ENCODE measurements at regions not wholly inside any gene's neighbourhood (a gene's known extent, or its start where the extent isn't known, plus 50 kb on each side); places are given as distances from the start of the nearest gene placed in this dataset.

- H3K4me1 ChIP-seq: no peaks in the 10 kb centered on the region
- no peak for DNase-seq
- no peak for TF ChIP-seq CTCF (IDR thresholded peaks at IDR 0.05 in 4 of 5, conservative IDR thresholded peaks at IDR 0.05 in 1 of 5)
- no peak overlapping the region for H3K4me3 ChIP-seq
- intact Hi-C loops (cut with DNase I; ENCODE audit: low total_unique reads): no loop called here
- no peak for ATAC-seq
- no peak overlapping the region for H3K27ac ChIP-seq
- no peaks in the 10 kb centered on the region for H3K36me3 ChIP-seq
- no peaks in the 10 kb centered on the region for H3K27me3 ChIP-seq
- no peaks in the 10 kb centered on the region for H3K9me3 ChIP-seq
- in situ Hi-C loops (cut with MboI; ENCODE audit: low sequenced_read_pairs in 4 of 4): no loop called here
These were observed 74.7 kb upstream of the PRDM1 start for GRCh38 chr6:106011476-106011875.

GRCh38 chr6:106005954-106006353 lies 80.2 kb upstream of the PRDM1 start:
- Histone ChIP-seq H3K36me3 (no peaks in the 10 kb centered on the region), H3K9me3 (no peaks in the 10 kb centered on the region), H3K27me3 (no peaks in the 10 kb centered on the region), H3K4me3 (no peak overlapping the region), H3K4me1 (no peaks in the 10 kb centered on the region), H3K27ac (no peak overlapping the region)
- in situ Hi-C loops (cut with MboI; ENCODE audit: low sequenced_read_pairs in 4 of 4): no loop called here
- TF ChIP-seq POLR2A (IDR thresholded peaks at IDR 0.05) (no peak), CTCF (IDR thresholded peaks at IDR 0.05 in 4 of 5, conservative IDR thresholded peaks at IDR 0.05 in 1 of 5) (no peak)
- ATAC-seq: no peak
- intact Hi-C loops (cut with DNase I; ENCODE audit: low total_unique reads): no loop called here
- DNase-seq: no peak

- no peak overlapping the region for H3K4me3 ChIP-seq
- H3K27ac ChIP-seq: no peak overlapping the region
- ATAC-seq (no peak), DNase-seq (no peak)
- no peaks in the 10 kb centered on the region for H3K4me1 ChIP-seq
- no peaks in the 10 kb centered on the region for H3K27me3 ChIP-seq
- intact Hi-C loops (cut with DNase I; ENCODE audit: low total_unique reads): no loop called here
- no peak for TF ChIP-seq CTCF (IDR thresholded peaks at IDR 0.05 in 4 of 5, conservative IDR thresholded peaks at IDR 0.05 in 1 of 5)
- TF ChIP-seq POLR2A (IDR thresholded peaks at IDR 0.05): no peak
- H3K36me3 ChIP-seq: no peaks in the 10 kb centered on the region
- H3K9me3 ChIP-seq: no peaks in the 10 kb centered on the region
- in situ Hi-C loops (cut with MboI; ENCODE audit: low sequenced_read_pairs in 4 of 4): no loop called here
These were observed 81.1 kb upstream of the PRDM1 start for GRCh38 chr6:106005013-106005412.

- ATAC-seq: no peak
- no peak overlapping the region for H3K27ac ChIP-seq
- H3K27me3 ChIP-seq: peaks cover 0 to 5% (median 0%) of the 10 kb centered on the region in 3 donors
- in situ Hi-C loops (cut with MboI; ENCODE audit: low sequenced_read_pairs in 4 of 4) (no loop called here), intact Hi-C loops (cut with DNase I; ENCODE audit: low total_unique reads) (no loop called here)
- no peak overlapping the region for H3K4me3 ChIP-seq
- H3K4me1 ChIP-seq: no peaks in the 10 kb centered on the region
- no peaks in the 10 kb centered on the region for H3K9me3 ChIP-seq
- H3K36me3 ChIP-seq: no peaks in the 10 kb centered on the region
- DNase-seq: no peak
- TF ChIP-seq CTCF (IDR thresholded peaks at IDR 0.05 in 4 of 5, conservative IDR thresholded peaks at IDR 0.05 in 1 of 5) (no peak), POLR2A (IDR thresholded peaks at IDR 0.05) (no peak)
These were observed 82.7 kb upstream of the PRDM1 start for GRCh38 chr6:106003268-106003987.

- H3K9me3 ChIP-seq: no peaks in the 10 kb centered on the region
- DNase-seq: no peak
- intact Hi-C loops (cut with DNase I; ENCODE audit: low total_unique reads) (no loop called here), in situ Hi-C loops (cut with MboI; ENCODE audit: low sequenced_read_pairs in 4 of 4) (no loop called here)
- H3K4me3 ChIP-seq: no peak overlapping the region
- H3K36me3 ChIP-seq: no peaks in the 10 kb centered on the region
- ATAC-seq: no peak
- no peak overlapping the region for H3K27ac ChIP-seq
- TF ChIP-seq CTCF (IDR thresholded peaks at IDR 0.05 in 4 of 5, conservative IDR thresholded peaks at IDR 0.05 in 1 of 5) (no peak), POLR2A (IDR thresholded peaks at IDR 0.05) (no peak)
- no peaks in the 10 kb centered on the region for H3K4me1 ChIP-seq
- H3K27me3 ChIP-seq: peaks cover 1 to 19% (median 6%) of the 10 kb centered on the region in 3 donors
These were observed 84.1 kb upstream of the PRDM1 start for GRCh38 chr6:106002005-106002404.

Measured in gastrocnemius medialis (tissue), 4 donors.